ENCODE measurements at regions not wholly inside any gene's neighbourhood (a gene's known extent, or its start where the extent isn't known, plus 50 kb on each side); places are given as distances from the start of the nearest gene placed in this dataset.

- TF ChIP-seq CTCF (IDR thresholded peaks at IDR 0.05; ENCODE audit: borderline replicate concordance) = no peak
- intact Hi-C loops (cut with micrococcal nuclease) = no loop called here
- H3K4me1 ChIP-seq = no peaks in the 10 kb centered on the region
- no peak overlapping the region for H3K27ac ChIP-seq (replicated peaks)
- H3K9me3 ChIP-seq (replicated peaks) = peaks cover 11% of the 10 kb centered on the region
- H3K4me3 ChIP-seq = no peak overlapping the region
- peaks cover 11% of the 10 kb centered on the region for H3K27me3 ChIP-seq (ENCODE audit: low read depth)
- no peaks in the 10 kb centered on the region for H3K36me3 ChIP-seq
- DNase-seq = no peak
Observed at GRCh38 chr14:61171727-61172126, 109.4 kb downstream of the TMEM30B start.

DNA sequence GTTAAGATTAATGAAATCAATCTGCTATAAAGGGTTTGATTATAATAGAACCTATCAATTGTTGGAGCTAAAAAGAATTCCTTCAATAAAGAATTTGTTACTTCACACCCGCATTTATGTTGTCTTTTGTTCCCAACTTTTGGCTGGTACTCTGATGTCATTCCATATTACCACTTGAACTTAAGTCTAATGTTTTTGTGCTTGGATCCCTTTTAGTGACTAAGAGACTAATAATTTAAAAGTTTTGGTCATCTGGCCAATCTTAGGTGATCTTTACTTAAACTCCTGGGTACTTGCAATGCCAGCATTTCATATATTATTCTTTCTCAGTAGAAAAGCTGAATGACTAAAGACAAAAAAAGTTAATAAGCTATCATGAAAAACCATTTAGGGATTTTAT lies 113.0 kb downstream of the TMEM30B start:
- intact Hi-C loops (cut with micrococcal nuclease) = no loop called here
- DNase-seq = no peak
- Histone ChIP-seq H3K36me3 (no peaks in the 10 kb centered on the region), H3K4me1 (no peaks in the 10 kb centered on the region), H3K27me3 (ENCODE audit: low read depth) (peaks cover 7% of the 10 kb centered on the region), H3K27ac (replicated peaks) (no peak overlapping the region), H3K4me3 (no peak overlapping the region), H3K9me3 (replicated peaks) (peaks cover 28% of the 10 kb centered on the region)
- no peak for TF ChIP-seq CTCF (IDR thresholded peaks at IDR 0.05; ENCODE audit: borderline replicate concordance)

GRCh38 chr14:61167642-61168041 lies 113.5 kb downstream of the TMEM30B start:
- intact Hi-C loops (cut with micrococcal nuclease) = no loop called here
- Histone ChIP-seq H3K4me3 (no peak overlapping the region), H3K9me3 (replicated peaks) (peaks cover 28% of the 10 kb centered on the region), H3K36me3 (no peaks in the 10 kb centered on the region), H3K4me1 (no peaks in the 10 kb centered on the region), H3K27ac (replicated peaks) (no peak overlapping the region), H3K27me3 (ENCODE audit: low read depth) (peaks cover 7% of the 10 kb centered on the region)
- DNase-seq = no peak
- TF ChIP-seq CTCF (IDR thresholded peaks at IDR 0.05; ENCODE audit: borderline replicate concordance) = no peak

DNA sequence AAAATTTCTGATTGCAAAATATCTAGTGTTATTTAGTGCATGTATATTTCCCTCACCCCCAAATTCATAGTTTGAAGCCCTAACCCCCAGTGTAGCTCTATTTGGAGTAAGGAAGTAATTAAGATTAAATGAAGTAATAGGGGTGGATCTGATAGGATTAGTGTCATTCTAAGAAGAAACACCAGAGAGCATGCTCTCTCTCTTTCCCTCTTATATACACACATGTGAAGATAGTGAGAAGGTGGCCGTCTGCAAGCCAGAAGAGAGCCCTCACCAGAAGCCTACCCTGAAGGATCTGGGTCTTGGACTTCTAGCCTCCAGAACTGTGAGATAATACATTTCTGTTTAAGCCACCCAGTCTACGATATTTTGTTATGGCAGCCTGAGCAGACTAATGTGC lies 120.3 kb downstream of the TMEM30B start:
- no peak for TF ChIP-seq CTCF (IDR thresholded peaks at IDR 0.05; ENCODE audit: borderline replicate concordance)
- Histone ChIP-seq H3K27me3 (ENCODE audit: low read depth) (peaks cover 11% of the 10 kb centered on the region), H3K9me3 (replicated peaks) (peaks cover 27% of the 10 kb centered on the region), H3K4me3 (no peak overlapping the region), H3K36me3 (no peaks in the 10 kb centered on the region), H3K27ac (replicated peaks) (no peak overlapping the region), H3K4me1 (no peaks in the 10 kb centered on the region)
- intact Hi-C loops (cut with micrococcal nuclease) = no loop called here
- DNase-seq = no peak

- peaks cover 9% of the 10 kb centered on the region for H3K27me3 ChIP-seq (ENCODE audit: low read depth)
- no peak overlapping the region for H3K27ac ChIP-seq (replicated peaks)
- H3K9me3 ChIP-seq (replicated peaks) = no peaks in the 10 kb centered on the region
- no peak for DNase-seq
- intact Hi-C loops (cut with micrococcal nuclease) = no loop called here
- no peaks in the 10 kb centered on the region for H3K36me3 ChIP-seq
- TF ChIP-seq CTCF (IDR thresholded peaks at IDR 0.05; ENCODE audit: borderline replicate concordance) = no peak
- no peaks in the 10 kb centered on the region for H3K4me1 ChIP-seq
- H3K4me3 ChIP-seq = no peak overlapping the region
Observed at GRCh38 chr14:61154641-61155040, 126.5 kb downstream of the TMEM30B start.
